HFFc6 (cell line): ENCODE measurements at regions not wholly inside any gene's neighbourhood (a gene's known extent, or its start where the extent isn't known, plus 50 kb on each side); places are given as distances from the start of the nearest gene placed in this dataset.
A peak's percentile ranks its signal among the peaks of the same experiment; 100 is the strongest.

Experiments used
- DNase-seq: peaks from one replicate; pipeline ENCODE4 v3.0.0-alpha.2; 2018
- H3K27ac Mint-ChIP-seq: 2 replicates; pipeline ENCODE4 v1.8.0; 2020; ENCODE audit warnings: mild to moderate bottlenecking, mixed read lengths
- H3K27me3 Mint-ChIP-seq: 2 replicates; pipeline ENCODE4 v1.8.0; 2021; ENCODE audit warnings: mild to moderate bottlenecking, moderate library complexity, mixed read lengths; ENCODE audit not compliant: insufficient read depth
- H3K36me3 Mint-ChIP-seq: 2 replicates; pipeline ENCODE4 v1.8.0; 2021; ENCODE audit warnings: low read depth, mixed read lengths
- H3K4me1 Mint-ChIP-seq: 2 replicates; pipeline ENCODE4 v1.8.0; 2020; ENCODE audit warnings: low read depth, mixed read lengths
- H3K4me3 Mint-ChIP-seq: 2 replicates; pipeline ENCODE4 v1.8.0; 2020; ENCODE audit warnings: mild to moderate bottlenecking, moderate library complexity, mixed read lengths
- H3K9me3 Mint-ChIP-seq: 2 replicates; pipeline ENCODE4 v1.8.0; 2020; ENCODE audit warnings: mild to moderate bottlenecking, mixed read lengths
- CTCF ChIP-seq: fragments of 200-600 bp; sonication (generic); IDR thresholded peaks from 2 replicates; pipeline ENCODE4 v1.5.0; 2021; ENCODE audit warnings: antibody characterized with exemption, mild to moderate bottlenecking

GRCh38 chr13:90868321-90868920 is 479.1 kb upstream of the MIR17HG start:
- TF ChIP-seq CTCF, result peak; percentile 93
- Mint-ChIP-seq H3K9me3 (no peaks in the 10 kb centered on the region), H3K27me3 (no peaks in the 10 kb centered on the region; the same call in 1 of the 2 replicates), H3K27ac (no peak overlapping the region), H3K36me3 (no peaks in the 10 kb centered on the region), H3K4me3 (no peak overlapping the region), H3K4me1 (peaks cover 12% of the 10 kb centered on the region)
- peak; percentile 5 for DNase-seq

GRCh38 chr13:90869580-90869979 is 477.9 kb upstream of the MIR17HG start:
- no peak for DNase-seq
- no peaks in the 10 kb centered on the region for H3K9me3 Mint-ChIP-seq
- H3K27me3 Mint-ChIP-seq, result no peaks in the 10 kb centered on the region; the same call in 1 of the 2 replicates
- no peak overlapping the region for H3K27ac Mint-ChIP-seq
- no peak for TF ChIP-seq CTCF
- H3K4me3 Mint-ChIP-seq, result no peak overlapping the region
- no peaks in the 10 kb centered on the region for H3K36me3 Mint-ChIP-seq
- peaks cover 12% of the 10 kb centered on the region for H3K4me1 Mint-ChIP-seq

GRCh38 chr13:90872491-90873025 is 474.9 kb upstream of the MIR17HG start:
- no peak for DNase-seq
- no peaks in the 10 kb centered on the region for H3K9me3 Mint-ChIP-seq
- H3K27me3 Mint-ChIP-seq, result peaks cover 2% of the 10 kb centered on the region; the same call in 1 of the 2 replicates
- H3K4me1 Mint-ChIP-seq, result peaks cover 5% of the 10 kb centered on the region
- TF ChIP-seq CTCF, result no peak
- H3K36me3 Mint-ChIP-seq, result no peaks in the 10 kb centered on the region
- no peak overlapping the region for H3K27ac Mint-ChIP-seq
- H3K4me3 Mint-ChIP-seq, result no peak overlapping the region

- no peaks in the 10 kb centered on the region for H3K9me3 Mint-ChIP-seq
- no peaks in the 10 kb centered on the region for H3K36me3 Mint-ChIP-seq
- TF ChIP-seq CTCF, result no peak
- H3K4me1 Mint-ChIP-seq, result no peaks in the 10 kb centered on the region
- no peak overlapping the region for H3K4me3 Mint-ChIP-seq
- no peak overlapping the region for H3K27ac Mint-ChIP-seq
- DNase-seq, result no peak
- H3K27me3 Mint-ChIP-seq, result peaks cover 3% of the 10 kb centered on the region
Observed at GRCh38 chr13:90880790-90881189, 466.7 kb upstream of the MIR17HG start.

- H3K4me3 Mint-ChIP-seq, result no peak overlapping the region
- no peak overlapping the region for H3K27ac Mint-ChIP-seq
- DNase-seq, result no peak
- H3K9me3 Mint-ChIP-seq, result no peaks in the 10 kb centered on the region
- H3K4me1 Mint-ChIP-seq, result no peaks in the 10 kb centered on the region
- H3K36me3 Mint-ChIP-seq, result no peaks in the 10 kb centered on the region
- peaks cover 3% of the 10 kb centered on the region for H3K27me3 Mint-ChIP-seq
- no peak for TF ChIP-seq CTCF
Observed at GRCh38 chr13:90882551-90882950, 464.9 kb upstream of the MIR17HG start.
